Bronchial epithelial cell (primary cell): ENCODE measurements at regions not wholly inside any gene's neighbourhood (a gene's known extent, or its start where the extent isn't known, plus 50 kb on each side); places are given as distances from the start of the nearest gene placed in this dataset.

Experiments used
- DNase-seq: peaks from one replicate; pipeline ENCODE4 v3.0.0-alpha.2; 2010; ENCODE audit warnings: low read depth
- FAIRE-seq: peaks from 2 replicates; lab custom pipeline; 2011; peaks lifted over from hg19 to GRCh38; lab: Jason Lieb, UNC
- H3K27me3 ChIP-seq: 2 replicates; pipeline ENCODE4 v1.5.1; 2011; ENCODE audit warnings: low read length; ENCODE audit not compliant: control insufficient read depth, insufficient read depth
- H3K36me3 ChIP-seq: 2 replicates; pipeline ENCODE4 v1.5.1; 2011; ENCODE audit warnings: low read length; ENCODE audit not compliant: control insufficient read depth, insufficient read depth
- H3K4me3 ChIP-seq: 2 replicates; pipeline ENCODE4 v1.5.1; 2011; ENCODE audit warnings: mild to moderate bottlenecking, low read depth, low read length, control low read depth
- CTCF ChIP-seq: IDR thresholded peaks from 2 replicates; pipeline ENCODE4 v1.5.1; 2011; ENCODE audit warnings: mild to moderate bottlenecking, moderate library complexity, low read length, control low read depth, inconsistent platforms; ENCODE audit not compliant: insufficient read depth, severe bottlenecking

GRCh38 chr3:43872901-43873300 is 182.2 kb downstream of the ABHD5 start:
- DNase-seq = no peak
- Histone ChIP-seq H3K4me3 (no peak overlapping the region), H3K36me3 (no peaks in the 10 kb centered on the region), H3K27me3 (no peaks in the 10 kb centered on the region)
- FAIRE-seq = no peak
- TF ChIP-seq CTCF = no peak

- Histone ChIP-seq H3K27me3 (no peaks in the 10 kb centered on the region), H3K36me3 (no peaks in the 10 kb centered on the region), H3K4me3 (no peak overlapping the region)
- no peak for TF ChIP-seq CTCF
- FAIRE-seq (no peak), DNase-seq (no peak)
Measured at GRCh38 chr3:43873723-43874122, 183.0 kb downstream of the ABHD5 start.

GRCh38 chr3:43874290-43874689 is 183.6 kb downstream of the ABHD5 start:
- Histone ChIP-seq H3K4me3 (no peak overlapping the region), H3K27me3 (no peaks in the 10 kb centered on the region), H3K36me3 (no peaks in the 10 kb centered on the region)
- TF ChIP-seq CTCF = no peak
- no peak for FAIRE-seq
- peak; percentile 84 for DNase-seq

- TF ChIP-seq CTCF = no peak
- Histone ChIP-seq H3K36me3 (no peaks in the 10 kb centered on the region), H3K27me3 (no peaks in the 10 kb centered on the region), H3K4me3 (no peak overlapping the region)
- DNase-seq (no peak), FAIRE-seq (no peak)
Measured at GRCh38 chr3:43874731-43875130, 184.0 kb downstream of the ABHD5 start.

- DNase-seq = no peak
- Histone ChIP-seq H3K36me3 (no peaks in the 10 kb centered on the region), H3K4me3 (no peak overlapping the region), H3K27me3 (no peaks in the 10 kb centered on the region)
- no peak for TF ChIP-seq CTCF
- FAIRE-seq = no peak
Measured at GRCh38 chr3:43876648-43877047, 185.9 kb downstream of the ABHD5 start.

- TF ChIP-seq CTCF = peak; percentile 56
- no peak overlapping the region for H3K4me3 ChIP-seq
- FAIRE-seq (no peak), DNase-seq (peak; percentile 59)
- H3K36me3 ChIP-seq = no peaks in the 10 kb centered on the region
- H3K27me3 ChIP-seq = no peaks in the 10 kb centered on the region
Measured at GRCh38 chr3:43879166-43879565, 188.4 kb downstream of the ABHD5 start.
